ENCODE measurements at regions not wholly inside any gene's neighbourhood (a gene's known extent, or its start where the extent isn't known, plus 50 kb on each side); places are given as distances from the start of the nearest gene placed in this dataset.

- TF ChIP-seq SPI1 (IDR thresholded peaks at IDR 0.05; ENCODE audit: low read depth, low read length), result no peak
- TF ChIP-seq POLR2A (IDR thresholded peaks at IDR 0.05; ENCODE audit: low read depth, low read length), result no peak
- no peak for TF ChIP-seq POLR2AphosphoS5 (IDR thresholded peaks at IDR 0.05; ENCODE audit: low read depth, low read length)
These were observed 332.1 kb upstream of the SORCS1 start for GRCh38 chr10:107496594-107496993.
